ENCODE measurements at regions not wholly inside any gene's neighbourhood (a gene's known extent, or its start where the extent isn't known, plus 50 kb on each side); places are given as distances from the start of the nearest gene placed in this dataset.
"Not testable (repeated sequence)": the region's sequence is repeated elsewhere in the genome, so short reads cannot be mapped to it uniquely, and the experiment has no call there.

GRCh38 chr7:149334930-149335329, 72.9 kb downstream of the ZNF783 start:
- Histone ChIP-seq H3K9ac (ENCODE audit: low read length in 5 of 5) (no peak overlapping the region), H3K9me3 (ENCODE audit: control insufficient read depth in 5 of 5, low read length in 5 of 5) (peaks cover 0 to 11% (median 6%) of the 10 kb centered on the region in 5 donors), H3K27me3 (ENCODE audit: control insufficient read depth in 5 of 5, insufficient read depth in 4 of 5, low read length in 5 of 5) (no peaks in the 10 kb centered on the region), H3K4me3 (ENCODE audit: low read depth in 1 of 5, low read length in 5 of 5) (no peak overlapping the region), H3K36me3 (ENCODE audit: control insufficient read depth in 5 of 5, insufficient read depth in 5 of 5, low read length in 5 of 5) (no peaks in the 10 kb centered on the region), H3K4me1 (ENCODE audit: control insufficient read depth in 5 of 5, insufficient read depth in 5 of 5, low read length in 5 of 5) (no peaks in the 10 kb centered on the region), H3K27ac (ENCODE audit: low read depth, low read length) (no peak overlapping the region)

- H3K36me3 ChIP-seq (ENCODE audit: control insufficient read depth in 5 of 5, insufficient read depth in 5 of 5, low read length in 5 of 5) = no peaks in the 10 kb centered on the region
- H3K4me3 ChIP-seq (ENCODE audit: low read depth in 1 of 5, low read length in 5 of 5) = peak overlapping the region in 1 of 5 donors; percentile 26
- H3K9ac ChIP-seq (ENCODE audit: low read length in 5 of 5) = no peak overlapping the region
- H3K27ac ChIP-seq (ENCODE audit: low read depth, low read length) = no peak overlapping the region
- H3K9me3 ChIP-seq (ENCODE audit: control insufficient read depth in 5 of 5, low read length in 5 of 5) = peaks cover 3 to 20% (median 17%) of the 10 kb centered on the region in 5 donors
- peaks cover 0 to 2% (median 0%) of the 10 kb centered on the region in 5 donors for H3K27me3 ChIP-seq (ENCODE audit: control insufficient read depth in 5 of 5, insufficient read depth in 4 of 5, low read length in 5 of 5)
- H3K4me1 ChIP-seq (ENCODE audit: control insufficient read depth in 5 of 5, insufficient read depth in 5 of 5, low read length in 5 of 5) = peaks cover 0 to 5% (median 0%) of the 10 kb centered on the region in 5 donors
Observed at GRCh38 chr7:149348758-149349369, 86.9 kb downstream of the ZNF783 start.

GRCh38 chr7:149353739-149354504, 91.9 kb downstream of the ZNF783 start:
- H3K4me1 ChIP-seq (ENCODE audit: control insufficient read depth in 5 of 5, insufficient read depth in 5 of 5, low read length in 5 of 5) = peaks cover 0 to 5% (median 0%) of the 10 kb centered on the region in 5 donors
- peaks cover 0 to 9% (median 3%) of the 10 kb centered on the region in 5 donors for H3K9me3 ChIP-seq (ENCODE audit: control insufficient read depth in 5 of 5, low read length in 5 of 5)
- no peak overlapping the region for H3K27ac ChIP-seq (ENCODE audit: low read depth, low read length)
- no peaks in the 10 kb centered on the region for H3K36me3 ChIP-seq (ENCODE audit: control insufficient read depth in 5 of 5, insufficient read depth in 5 of 5, low read length in 5 of 5)
- no peak overlapping the region for H3K4me3 ChIP-seq (ENCODE audit: low read depth in 1 of 5, low read length in 5 of 5)
- peaks cover 0 to 2% (median 0%) of the 10 kb centered on the region in 5 donors for H3K27me3 ChIP-seq (ENCODE audit: control insufficient read depth in 5 of 5, insufficient read depth in 4 of 5, low read length in 5 of 5)
- H3K9ac ChIP-seq (ENCODE audit: low read length in 5 of 5) = no peak overlapping the region

- not testable (repeated sequence) for H3K9ac ChIP-seq (ENCODE audit: low read length in 5 of 5); H3K4me3 ChIP-seq (ENCODE audit: low read depth in 1 of 5, low read length in 5 of 5); H3K27ac ChIP-seq (ENCODE audit: low read depth, low read length); H3K36me3 ChIP-seq (ENCODE audit: control insufficient read depth in 5 of 5, insufficient read depth in 5 of 5, low read length in 5 of 5); H3K4me1 ChIP-seq (ENCODE audit: control insufficient read depth in 5 of 5, insufficient read depth in 5 of 5, low read length in 5 of 5); H3K27me3 ChIP-seq (ENCODE audit: control insufficient read depth in 5 of 5, insufficient read depth in 4 of 5, low read length in 5 of 5)
- H3K9me3 ChIP-seq (ENCODE audit: control insufficient read depth in 5 of 5, low read length in 5 of 5) = peaks cover 5 to 11% (median 7%) of the 10 kb centered on the region in 5 donors
Observed at GRCh38 chr7:149355035-149355389, 93.0 kb downstream of the ZNF783 start.

- H3K27me3 ChIP-seq (ENCODE audit: control insufficient read depth in 5 of 5, insufficient read depth in 4 of 5, low read length in 5 of 5) = peaks cover 0 to 2% (median 0%) of the 10 kb centered on the region in 5 donors
- no peaks in the 10 kb centered on the region for H3K36me3 ChIP-seq (ENCODE audit: control insufficient read depth in 5 of 5, insufficient read depth in 5 of 5, low read length in 5 of 5)
- H3K4me3 ChIP-seq (ENCODE audit: low read depth in 1 of 5, low read length in 5 of 5) = no peak overlapping the region
- H3K4me1 ChIP-seq (ENCODE audit: control insufficient read depth in 5 of 5, insufficient read depth in 5 of 5, low read length in 5 of 5) = no peaks in the 10 kb centered on the region
- peaks cover 5 to 11% (median 7%) of the 10 kb centered on the region in 5 donors for H3K9me3 ChIP-seq (ENCODE audit: control insufficient read depth in 5 of 5, low read length in 5 of 5)
- no peak overlapping the region for H3K27ac ChIP-seq (ENCODE audit: low read depth, low read length)
- H3K9ac ChIP-seq (ENCODE audit: low read length in 5 of 5) = no peak overlapping the region
Observed at GRCh38 chr7:149355390-149356048, 93.5 kb downstream of the ZNF783 start.

GRCh38 chr7:149362696-149363095, 98.2 kb downstream of the ZNF777 start:
- H3K36me3 ChIP-seq (ENCODE audit: control insufficient read depth in 5 of 5, insufficient read depth in 5 of 5, low read length in 5 of 5) = no peaks in the 10 kb centered on the region
- H3K27ac ChIP-seq (ENCODE audit: low read depth, low read length) = no peak overlapping the region
- H3K27me3 ChIP-seq (ENCODE audit: control insufficient read depth in 5 of 5, insufficient read depth in 4 of 5, low read length in 5 of 5) = no peaks in the 10 kb centered on the region
- H3K9me3 ChIP-seq (ENCODE audit: control insufficient read depth in 5 of 5, low read length in 5 of 5) = peaks cover 5 to 26% (median 20%) of the 10 kb centered on the region in 5 donors
- H3K9ac ChIP-seq (ENCODE audit: low read length in 5 of 5) = no peak overlapping the region
- no peak overlapping the region for H3K4me3 ChIP-seq (ENCODE audit: low read depth in 1 of 5, low read length in 5 of 5)
- no peaks in the 10 kb centered on the region for H3K4me1 ChIP-seq (ENCODE audit: control insufficient read depth in 5 of 5, insufficient read depth in 5 of 5, low read length in 5 of 5)

GRCh38 chr7:149367418-149368180, 93.3 kb downstream of the ZNF777 start:
- no peak overlapping the region for H3K27ac ChIP-seq (ENCODE audit: low read depth, low read length)
- H3K9ac ChIP-seq (ENCODE audit: low read length in 5 of 5) = no peak overlapping the region
- no peaks in the 10 kb centered on the region for H3K4me1 ChIP-seq (ENCODE audit: control insufficient read depth in 5 of 5, insufficient read depth in 5 of 5, low read length in 5 of 5)
- no peaks in the 10 kb centered on the region for H3K27me3 ChIP-seq (ENCODE audit: control insufficient read depth in 5 of 5, insufficient read depth in 4 of 5, low read length in 5 of 5)
- peaks cover 0 to 16% (median 12%) of the 10 kb centered on the region in 5 donors for H3K9me3 ChIP-seq (ENCODE audit: control insufficient read depth in 5 of 5, low read length in 5 of 5)
- H3K36me3 ChIP-seq (ENCODE audit: control insufficient read depth in 5 of 5, insufficient read depth in 5 of 5, low read length in 5 of 5) = no peaks in the 10 kb centered on the region
- H3K4me3 ChIP-seq (ENCODE audit: low read depth in 1 of 5, low read length in 5 of 5) = no peak overlapping the region

- H3K4me3 ChIP-seq (ENCODE audit: low read depth in 1 of 5, low read length in 5 of 5) = no peak overlapping the region
- no peaks in the 10 kb centered on the region for H3K36me3 ChIP-seq (ENCODE audit: control insufficient read depth in 5 of 5, insufficient read depth in 5 of 5, low read length in 5 of 5)
Observed at GRCh38 chr7:149369497-149369896, 91.4 kb downstream of the ZNF777 start.

GRCh38 chr7:149370790-149371189, 90.1 kb downstream of the ZNF777 start:
- Histone ChIP-seq H3K36me3 (ENCODE audit: control insufficient read depth in 5 of 5, insufficient read depth in 5 of 5, low read length in 5 of 5) (no peaks in the 10 kb centered on the region), H3K4me1 (ENCODE audit: control insufficient read depth in 5 of 5, insufficient read depth in 5 of 5, low read length in 5 of 5) (no peaks in the 10 kb centered on the region), H3K27ac (ENCODE audit: low read depth, low read length) (no peak overlapping the region), H3K4me3 (ENCODE audit: low read depth in 1 of 5, low read length in 5 of 5) (no peak overlapping the region), H3K9ac (ENCODE audit: low read length in 5 of 5) (no peak overlapping the region), H3K27me3 (ENCODE audit: control insufficient read depth in 5 of 5, insufficient read depth in 4 of 5, low read length in 5 of 5) (no peaks in the 10 kb centered on the region), H3K9me3 (ENCODE audit: control insufficient read depth in 5 of 5, low read length in 5 of 5) (peaks cover 0 to 10% (median 8%) of the 10 kb centered on the region in 5 donors)

More at GRCh38 chr7:149369497-149369896, 91.4 kb downstream of the ZNF777 start:
- Histone ChIP-seq H3K27me3 (ENCODE audit: control insufficient read depth in 5 of 5, insufficient read depth in 4 of 5, low read length in 5 of 5) (no peaks in the 10 kb centered on the region), H3K9ac (ENCODE audit: low read length in 5 of 5) (no peak overlapping the region), H3K9me3 (ENCODE audit: control insufficient read depth in 5 of 5, low read length in 5 of 5) (peaks cover 0 to 17% (median 14%) of the 10 kb centered on the region in 5 donors), H3K27ac (ENCODE audit: low read depth, low read length) (no peak overlapping the region), H3K4me1 (ENCODE audit: control insufficient read depth in 5 of 5, insufficient read depth in 5 of 5, low read length in 5 of 5) (no peaks in the 10 kb centered on the region)

All from subcutaneous abdominal adipose tissue (tissue), 5 donors.